ENCODE measurements at regions not wholly inside any gene's neighbourhood (a gene's known extent, or its start where the extent isn't known, plus 50 kb on each side); places are given as distances from the start of the nearest gene placed in this dataset.

DNA sequence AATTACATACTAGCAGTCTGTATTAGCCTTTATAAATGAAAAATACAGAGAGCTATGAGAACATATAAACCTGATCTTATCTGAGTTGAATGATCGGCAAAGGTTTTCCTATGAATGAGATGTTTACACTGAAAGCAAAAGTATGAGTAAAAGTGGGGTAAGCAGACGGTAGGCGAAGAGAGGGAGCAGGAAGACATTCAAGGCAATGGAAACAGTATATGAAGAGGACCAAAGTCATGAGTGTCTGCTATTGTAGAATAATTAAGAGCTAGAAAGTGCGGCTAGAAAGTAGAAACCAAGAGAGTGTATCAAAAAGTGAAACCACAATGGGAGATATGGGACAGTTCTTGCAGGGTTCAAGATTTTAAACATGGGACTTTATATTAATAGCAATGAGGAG, 67.0 kb upstream of the TMLHE start:
- no peak for DNase-seq (ENCODE audit: low read depth)
- TF ChIP-seq POLR2A (IDR thresholded peaks at IDR 0.05; ENCODE audit: extremely low read depth, insufficient read length) (no peak), MYC (IDR thresholded peaks at IDR 0.05; ENCODE audit: low read depth, low read length) (no peak)
- TF ChIP-seq, protein P1, sequence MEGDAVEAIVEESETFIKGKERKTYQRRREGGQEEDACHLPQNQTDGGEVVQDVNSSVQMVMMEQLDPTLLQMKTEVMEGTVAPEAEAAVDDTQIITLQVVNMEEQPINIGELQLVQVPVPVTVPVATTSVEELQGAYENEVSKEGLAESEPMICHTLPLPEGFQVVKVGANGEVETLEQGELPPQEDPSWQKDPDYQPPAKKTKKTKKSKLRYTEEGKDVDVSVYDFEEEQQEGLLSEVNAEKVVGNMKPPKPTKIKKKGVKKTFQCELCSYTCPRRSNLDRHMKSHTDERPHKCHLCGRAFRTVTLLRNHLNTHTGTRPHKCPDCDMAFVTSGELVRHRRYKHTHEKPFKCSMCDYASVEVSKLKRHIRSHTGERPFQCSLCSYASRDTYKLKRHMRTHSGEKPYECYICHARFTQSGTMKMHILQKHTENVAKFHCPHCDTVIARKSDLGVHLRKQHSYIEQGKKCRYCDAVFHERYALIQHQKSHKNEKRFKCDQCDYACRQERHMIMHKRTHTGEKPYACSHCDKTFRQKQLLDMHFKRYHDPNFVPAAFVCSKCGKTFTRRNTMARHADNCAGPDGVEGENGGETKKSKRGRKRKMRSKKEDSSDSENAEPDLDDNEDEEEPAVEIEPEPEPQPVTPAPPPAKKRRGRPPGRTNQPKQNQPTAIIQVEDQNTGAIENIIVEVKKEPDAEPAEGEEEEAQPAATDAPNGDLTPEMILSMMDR (IDR thresholded peaks at IDR 0.05; ENCODE audit: low read depth, low read length) = no peak
- TF ChIP-seq, protein P2, sequence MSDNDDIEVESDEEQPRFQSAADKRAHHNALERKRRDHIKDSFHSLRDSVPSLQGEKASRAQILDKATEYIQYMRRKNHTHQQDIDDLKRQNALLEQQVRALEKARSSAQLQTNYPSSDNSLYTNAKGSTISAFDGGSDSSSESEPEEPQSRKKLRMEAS (IDR thresholded peaks at IDR 0.05; ENCODE audit: low read depth, low read length) = no peak
- H3K4me3 ChIP-seq (ENCODE audit: low read depth, low read length) = no peak overlapping the region

DNA sequence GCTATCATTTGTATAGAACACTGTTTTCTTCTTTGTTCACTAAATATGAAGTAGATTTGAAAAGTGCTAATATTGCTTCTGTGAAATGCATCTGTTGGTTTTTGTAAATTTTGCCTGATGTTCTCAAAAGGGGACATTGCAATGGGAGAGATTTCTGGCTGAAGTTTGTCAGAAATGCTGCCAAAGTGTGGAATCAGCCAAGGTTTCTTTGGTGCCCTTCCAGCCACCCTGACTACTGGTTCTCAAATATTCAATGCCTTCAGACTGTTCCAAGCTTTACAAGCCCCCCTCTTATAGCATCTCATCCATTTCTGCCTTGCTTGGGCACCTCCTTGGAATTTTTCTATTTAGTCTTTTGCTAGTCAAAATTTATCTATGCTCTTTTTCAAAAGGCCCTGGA, 60.6 kb upstream of the TMLHE start:
- TF ChIP-seq, protein P2 (IDR thresholded peaks at IDR 0.05; ENCODE audit: low read depth, low read length) = no peak
- TF ChIP-seq POLR2A (IDR thresholded peaks at IDR 0.05; ENCODE audit: extremely low read depth, insufficient read length) (no peak), MYC (IDR thresholded peaks at IDR 0.05; ENCODE audit: low read depth, low read length) (no peak)
- TF ChIP-seq, protein P1 (IDR thresholded peaks at IDR 0.05; ENCODE audit: low read depth, low read length) = no peak
- no peak for DNase-seq (ENCODE audit: low read depth)

DNA sequence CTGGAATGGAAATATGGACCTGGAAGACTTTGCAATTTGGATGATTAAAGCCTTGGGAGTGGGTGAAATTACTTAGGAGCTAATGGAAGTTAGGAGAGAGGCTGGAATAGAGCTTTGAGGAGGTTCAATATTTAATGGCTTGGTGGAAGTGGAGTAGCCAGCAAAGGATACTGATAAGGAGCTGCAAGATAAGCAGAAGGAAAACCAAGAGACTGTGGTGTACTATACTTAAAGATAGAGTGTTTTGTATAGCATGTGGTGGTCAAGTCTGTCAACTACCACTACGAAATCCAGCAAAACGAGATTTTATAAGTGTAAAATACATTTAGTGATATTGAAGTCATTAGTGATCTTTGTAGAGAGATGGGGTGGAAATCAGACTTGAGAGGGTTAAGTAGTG, 54.0 kb upstream of the TMLHE start:
- DNase-seq (ENCODE audit: low read depth) = no peak
- TF ChIP-seq, protein P2 (IDR thresholded peaks at IDR 0.05; ENCODE audit: low read depth, low read length) = no peak
- TF ChIP-seq MYC (IDR thresholded peaks at IDR 0.05; ENCODE audit: low read depth, low read length) (no peak), POLR2A (IDR thresholded peaks at IDR 0.05; ENCODE audit: extremely low read depth, insufficient read length) (no peak)
- TF ChIP-seq, protein P1 (IDR thresholded peaks at IDR 0.05; ENCODE audit: low read depth, low read length) = no peak
- no peak overlapping the region for H3K4me3 ChIP-seq (ENCODE audit: low read depth, low read length)

More for the DNA sequence above, 60.6 kb upstream of the TMLHE start:
- H3K4me3 ChIP-seq (ENCODE audit: low read depth, low read length) = no peak overlapping the region
